GM21619 (cell line): ENCODE measurements at regions not wholly inside any gene's neighbourhood (a gene's known extent, or its start where the extent isn't known, plus 50 kb on each side); places are given as distances from the start of the nearest gene placed in this dataset.

Source experiments
- ATAC-seq: cut with Tn5 transposase; IDR thresholded peaks from one replicate; pipeline ENCODE4 v1.9.1; 2021; ENCODE audit not compliant: unreplicated experiment

- no peak for ATAC-seq
These were observed 183.1 kb upstream of the ARL4C start for GRCh38 chr2:234679741-234680687.

- ATAC-seq, result no peak
These were observed 182.4 kb upstream of the ARL4C start for GRCh38 chr2:234679301-234679740.

- no peak for ATAC-seq
These were observed 181.8 kb upstream of the ARL4C start for GRCh38 chr2:234678711-234679110.

GRCh38 chr2:234677758-234678538 is 181.1 kb upstream of the ARL4C start:
- no peak for ATAC-seq

GRCh38 chr2:234676783-234677450 is 180.0 kb upstream of the ARL4C start:
- ATAC-seq, result no peak

- ATAC-seq, result no peak
These were observed 179.4 kb upstream of the ARL4C start for GRCh38 chr2:234676109-234676782.

- no peak for ATAC-seq
These were observed 177.9 kb upstream of the ARL4C start for GRCh38 chr2:234674781-234675201.

- no peak for ATAC-seq
These were observed 177.3 kb upstream of the ARL4C start for GRCh38 chr2:234673961-234674759.

- no peak for ATAC-seq
These were observed 176.6 kb upstream of the ARL4C start for GRCh38 chr2:234673501-234673900.

- ATAC-seq, result no peak
These were observed 175.7 kb upstream of the ARL4C start for GRCh38 chr2:234672498-234673150.

GRCh38 chr2:234671716-234672115 is 174.8 kb upstream of the ARL4C start:
- ATAC-seq, result no peak

- no peak for ATAC-seq
These were observed 174.3 kb upstream of the ARL4C start for GRCh38 chr2:234671231-234671630.

GRCh38 chr2:234670806-234671205 is 173.9 kb upstream of the ARL4C start:
- no peak for ATAC-seq

GRCh38 chr2:234670052-234670451 is 173.2 kb upstream of the ARL4C start:
- ATAC-seq, result no peak

- ATAC-seq, result no peak
These were observed 172.7 kb upstream of the ARL4C start for GRCh38 chr2:234669621-234670020.

GRCh38 chr2:234669001-234669400 is 172.1 kb upstream of the ARL4C start:
- ATAC-seq, result no peak

GRCh38 chr2:234666911-234667310 is 170.0 kb upstream of the ARL4C start:
- no peak for ATAC-seq

- no peak for ATAC-seq
These were observed 168.4 kb upstream of the ARL4C start for GRCh38 chr2:234665304-234665703.

GRCh38 chr2:234661849-234662248 is 165.0 kb upstream of the ARL4C start:
- ATAC-seq, result no peak
